NCI-H526 (cell line): ENCODE measurements at regions not wholly inside any gene's neighbourhood (a gene's known extent, or its start where the extent isn't known, plus 50 kb on each side); places are given as distances from the start of the nearest gene placed in this dataset.

Experiments used
- DNase-seq, 2 experiments: peaks; one replicate each; lab custom pipeline; 2025; lab: John Stamatoyannopoulos, UW

DNA sequence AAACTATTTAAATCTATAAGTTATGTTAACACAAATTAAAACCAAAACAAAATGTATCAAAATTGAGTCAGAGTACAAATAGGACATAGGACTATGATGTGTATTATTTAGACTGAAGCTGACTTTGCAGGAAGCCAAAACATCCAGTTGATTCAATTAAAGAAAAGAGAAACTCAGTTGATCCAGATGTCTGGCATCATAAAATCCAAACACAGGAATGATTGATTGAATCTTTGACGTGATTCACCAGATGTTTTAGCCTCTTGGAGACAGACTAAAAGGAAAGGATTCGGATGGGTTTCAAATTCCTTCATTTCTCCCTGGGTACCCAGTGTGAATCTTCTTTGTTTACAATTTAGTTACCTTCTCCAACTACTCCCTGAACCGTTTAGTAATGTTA is 272.9 kb downstream of the IRS1 start:
- DNase-seq: no peak

DNA sequence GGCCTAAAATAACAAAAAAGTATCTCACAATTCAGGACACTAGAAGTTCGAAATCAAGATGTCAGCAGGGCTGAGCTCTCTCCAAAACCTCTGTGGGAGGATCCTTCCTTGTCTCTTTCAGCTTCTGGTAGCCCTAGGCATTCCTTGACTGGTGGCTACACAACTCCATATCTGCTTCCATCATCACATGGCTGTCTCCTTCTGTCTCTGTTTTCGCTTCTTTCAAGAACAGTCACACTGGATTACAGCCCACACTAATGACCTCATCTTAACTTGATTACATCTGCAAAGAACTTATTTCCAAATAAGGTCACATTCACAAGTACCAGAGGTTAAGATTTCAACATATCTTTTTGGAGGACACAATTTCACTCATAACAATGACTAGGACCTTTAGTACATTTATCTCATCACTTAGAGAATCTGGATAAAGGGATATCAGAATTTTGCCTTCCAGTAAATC is 275.2 kb downstream of the IRS1 start:
- DNase-seq: no peak

DNA sequence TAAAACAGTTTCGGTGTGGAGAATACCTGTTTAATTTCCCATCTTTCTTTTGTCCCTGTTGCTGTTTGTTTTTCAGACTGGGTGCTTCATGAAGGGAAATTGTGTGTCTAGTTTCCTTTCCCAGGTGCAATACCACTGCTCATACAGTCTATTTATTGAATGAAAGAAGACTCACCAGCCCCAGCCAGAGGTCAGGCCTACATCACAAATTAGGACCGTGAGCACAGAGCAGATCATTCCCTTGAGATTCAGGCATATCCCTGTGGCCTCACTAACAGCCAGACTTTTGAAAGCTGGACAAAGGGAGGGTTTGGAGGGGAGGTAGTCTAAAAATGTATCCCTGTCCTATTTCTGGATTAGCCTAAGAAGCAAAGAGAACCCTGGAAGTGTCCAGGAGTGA is 278.9 kb downstream of the IRS1 start:
- no peak for DNase-seq

DNA sequence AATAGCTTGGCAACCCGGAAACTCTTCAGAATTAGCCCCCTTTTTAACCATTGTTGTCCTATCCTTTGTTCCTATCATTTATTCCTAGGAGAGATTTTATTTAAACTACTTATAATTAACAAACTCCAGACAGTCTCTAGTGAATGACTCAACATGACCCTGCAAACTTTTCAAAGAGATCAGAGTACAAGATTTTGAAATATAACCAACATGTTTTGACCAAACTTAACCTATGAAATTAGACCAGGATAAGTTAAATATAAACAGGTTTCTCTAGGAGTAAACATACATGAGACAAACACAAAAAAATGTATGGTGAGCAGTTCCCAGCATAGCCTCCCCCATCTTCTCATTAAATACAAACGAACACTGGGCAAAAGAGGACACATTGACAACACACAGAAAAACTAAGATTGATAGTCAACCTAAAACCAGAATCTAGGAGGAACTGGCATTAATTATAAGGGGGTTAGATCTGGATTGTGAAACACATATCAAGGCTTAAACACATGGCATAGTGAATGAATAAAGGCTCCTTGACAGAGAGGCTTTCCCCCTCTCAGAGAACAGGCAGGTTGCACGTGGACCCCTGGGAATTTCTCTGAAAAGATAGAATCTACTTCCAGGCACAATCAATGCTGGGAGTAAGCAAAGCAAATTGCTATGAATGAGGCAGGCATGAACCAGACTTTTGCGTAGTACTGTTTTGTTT is 284.1 kb downstream of the IRS1 start:
- no peak for DNase-seq

DNA sequence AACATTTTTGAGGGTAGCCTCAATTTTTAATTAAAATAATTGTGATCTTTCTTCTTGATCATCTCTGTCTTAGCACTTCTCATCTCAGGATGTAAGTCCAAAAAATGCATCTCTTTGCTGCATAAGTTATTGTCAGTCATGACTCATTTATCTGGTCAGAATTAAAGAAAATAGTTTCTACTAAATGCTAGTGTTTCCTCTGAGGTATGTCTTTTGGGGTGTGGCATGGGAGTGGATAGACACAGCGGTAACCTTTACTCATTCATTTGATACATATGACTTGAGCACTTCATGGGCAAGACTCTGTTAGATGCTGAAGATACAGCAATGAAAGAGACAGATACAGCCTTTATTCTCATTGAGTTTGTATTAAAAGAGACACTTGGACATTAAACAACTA is 284.7 kb downstream of the IRS1 start:
- DNase-seq: no peak

DNA sequence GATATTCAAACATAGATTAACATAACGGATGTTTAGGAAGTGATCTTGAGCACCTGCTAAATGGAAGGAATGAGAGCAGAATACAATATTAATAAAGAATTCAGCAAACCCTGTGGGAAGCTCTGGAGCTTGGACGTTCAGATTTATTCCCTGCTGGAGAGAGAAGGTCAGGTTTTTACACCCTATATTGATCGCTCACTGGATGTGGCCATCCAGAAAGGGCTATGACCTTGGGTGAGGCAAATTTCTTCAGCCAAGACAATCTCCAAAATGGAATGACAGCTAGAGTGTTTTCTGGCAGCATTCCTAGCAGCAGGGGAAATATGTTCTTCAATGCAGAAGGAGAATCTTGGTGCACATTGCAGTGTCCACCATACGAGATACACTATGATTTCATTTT is 288.3 kb downstream of the IRS1 start:
- DNase-seq: no peak

DNA sequence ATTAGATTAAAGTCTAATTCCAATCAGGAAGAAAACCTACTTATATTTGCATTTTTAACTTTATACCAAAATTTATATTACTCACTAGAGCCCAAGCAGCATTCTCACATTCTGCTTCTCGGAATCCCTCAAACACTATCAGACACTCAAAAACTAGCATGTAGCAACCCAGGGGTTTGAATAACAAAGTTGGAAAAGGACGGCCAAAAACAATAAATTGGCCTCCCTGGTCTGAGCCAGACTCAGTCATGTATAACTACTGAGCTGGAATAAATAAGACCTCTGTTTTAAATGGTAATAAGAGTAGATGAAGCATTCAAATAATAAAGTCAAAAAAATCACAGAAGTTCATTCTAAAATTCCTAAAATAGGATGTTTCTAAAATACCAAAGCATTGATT is 290.9 kb downstream of the IRS1 start:
- DNase-seq: no peak

DNA sequence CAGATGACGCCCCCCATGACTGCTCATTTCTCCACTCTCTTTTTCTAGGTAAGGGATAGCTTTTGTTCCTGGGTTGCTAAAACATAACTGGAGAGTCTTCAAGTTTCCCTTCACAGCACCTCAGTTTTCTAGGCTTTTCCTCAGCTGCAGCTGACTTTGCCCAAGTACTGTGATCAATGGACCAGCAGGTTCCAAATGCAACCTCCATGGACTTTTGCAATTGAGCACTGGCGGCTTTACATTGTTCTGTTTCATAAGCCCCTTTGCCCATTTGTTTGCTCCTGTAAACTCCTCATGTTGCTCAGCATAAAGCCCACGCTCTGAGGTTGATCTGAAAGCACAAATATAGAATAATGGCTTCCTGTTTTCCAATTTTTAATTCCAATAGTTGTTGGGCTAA is 291.6 kb downstream of the IRS1 start:
- DNase-seq: no peak

DNA sequence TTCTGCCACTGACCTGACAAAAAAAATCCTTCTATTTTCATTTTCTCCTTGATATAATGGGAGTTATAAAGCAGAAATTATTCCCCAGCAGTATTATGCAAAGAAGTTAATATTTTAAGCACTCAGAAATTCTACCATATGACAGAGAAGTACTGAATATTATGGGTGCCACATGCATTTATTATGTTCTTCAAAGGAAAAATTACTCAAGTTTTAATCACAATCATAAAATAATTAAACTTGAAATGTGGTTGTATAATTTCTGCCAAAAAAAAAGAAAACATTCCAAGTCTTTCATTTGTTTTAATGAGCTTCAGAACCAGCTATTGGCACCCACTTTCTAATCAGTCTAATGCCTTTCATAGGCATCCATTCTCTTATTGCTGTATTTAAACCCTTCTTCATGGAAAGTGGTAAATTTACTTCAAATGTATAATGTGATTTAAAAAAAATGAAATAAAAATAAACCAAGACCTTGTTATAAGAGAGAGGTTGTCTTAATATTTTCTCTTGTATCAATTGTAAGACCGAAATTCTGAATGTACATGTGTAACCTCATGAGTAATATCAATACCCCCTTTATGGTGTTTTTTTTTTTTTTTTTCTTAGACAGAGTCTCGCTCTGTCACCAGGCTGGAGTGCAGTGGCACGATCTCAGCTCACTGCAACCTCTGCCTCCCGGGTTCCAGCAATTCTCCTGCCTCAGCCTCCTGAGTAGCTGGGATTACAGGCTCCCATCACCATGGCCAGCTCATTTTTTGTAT is 302.3 kb downstream of the IRS1 start:
- DNase-seq: no peak

DNA sequence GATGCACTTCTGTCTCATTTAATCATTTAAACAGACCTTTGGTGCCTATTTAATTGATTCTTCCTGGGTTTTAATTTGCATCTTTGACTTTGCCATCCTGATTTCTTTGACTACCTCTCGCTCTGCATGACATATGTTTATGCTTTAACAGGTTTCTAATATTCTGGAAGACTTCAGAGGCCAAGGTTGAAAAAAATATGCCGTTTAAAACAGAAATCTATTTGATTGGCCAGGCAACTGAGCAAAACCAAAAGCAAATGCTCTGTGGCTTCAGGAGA is 303.4 kb downstream of the IRS1 start:
- DNase-seq: no peak

DNA sequence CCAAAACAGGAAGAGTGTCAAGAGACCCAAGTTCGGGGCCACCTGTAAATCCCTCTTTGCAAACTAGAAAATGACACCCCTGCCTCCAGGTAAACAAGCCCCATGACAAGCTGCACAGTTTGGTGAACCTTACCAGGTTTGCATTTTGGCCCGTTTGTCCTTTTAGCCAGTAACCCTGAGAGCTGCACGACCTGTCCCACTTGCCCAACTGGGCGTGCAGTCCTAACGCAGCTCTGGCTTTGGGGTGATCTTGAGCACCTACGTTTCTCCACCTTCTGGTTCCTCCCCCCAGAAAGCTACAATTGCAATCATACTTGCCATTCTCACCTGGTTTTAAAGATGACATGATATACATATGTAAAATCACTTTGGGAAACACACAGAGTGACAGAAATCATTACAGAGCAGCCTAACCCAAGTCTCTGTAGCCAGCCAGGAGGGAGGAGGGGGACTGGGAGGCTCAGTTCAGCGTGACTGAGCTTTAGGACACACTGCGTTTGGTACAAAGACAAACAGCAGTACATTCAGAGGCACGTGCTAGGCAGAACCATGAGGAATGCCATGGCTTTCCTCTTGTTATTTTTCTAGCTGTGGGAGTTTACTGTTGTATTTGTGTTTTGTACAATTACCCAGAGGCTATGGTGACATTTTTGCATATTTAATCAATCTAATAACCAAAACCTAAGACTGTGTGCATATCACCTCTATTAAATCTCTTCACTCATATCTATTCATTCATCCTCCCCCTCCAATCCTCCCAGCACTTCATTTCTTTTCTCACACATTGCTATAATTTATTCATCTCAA is 304.0 kb downstream of the IRS1 start:
- DNase-seq: peak in 1 of 2 experiments; percentile 3

DNA sequence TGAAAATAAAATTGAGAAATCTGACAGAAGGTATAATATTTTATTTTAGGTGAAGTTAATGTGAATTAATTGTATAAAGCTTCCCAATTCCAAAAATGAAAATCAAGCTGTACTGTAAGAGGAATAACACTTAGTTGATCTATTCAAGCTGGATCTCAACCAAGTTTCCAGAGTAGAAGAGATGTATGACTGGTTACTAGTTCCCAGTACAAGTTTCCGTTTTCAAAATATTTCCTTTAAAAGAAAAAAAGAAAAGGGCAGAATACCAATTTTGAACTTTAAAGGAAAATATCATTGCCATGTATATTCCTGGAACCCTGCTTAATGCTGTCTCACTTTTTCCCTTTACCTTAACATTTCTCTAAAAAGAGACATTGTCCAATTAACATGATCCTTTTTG is 308.5 kb downstream of the IRS1 start:
- no peak for DNase-seq

DNA sequence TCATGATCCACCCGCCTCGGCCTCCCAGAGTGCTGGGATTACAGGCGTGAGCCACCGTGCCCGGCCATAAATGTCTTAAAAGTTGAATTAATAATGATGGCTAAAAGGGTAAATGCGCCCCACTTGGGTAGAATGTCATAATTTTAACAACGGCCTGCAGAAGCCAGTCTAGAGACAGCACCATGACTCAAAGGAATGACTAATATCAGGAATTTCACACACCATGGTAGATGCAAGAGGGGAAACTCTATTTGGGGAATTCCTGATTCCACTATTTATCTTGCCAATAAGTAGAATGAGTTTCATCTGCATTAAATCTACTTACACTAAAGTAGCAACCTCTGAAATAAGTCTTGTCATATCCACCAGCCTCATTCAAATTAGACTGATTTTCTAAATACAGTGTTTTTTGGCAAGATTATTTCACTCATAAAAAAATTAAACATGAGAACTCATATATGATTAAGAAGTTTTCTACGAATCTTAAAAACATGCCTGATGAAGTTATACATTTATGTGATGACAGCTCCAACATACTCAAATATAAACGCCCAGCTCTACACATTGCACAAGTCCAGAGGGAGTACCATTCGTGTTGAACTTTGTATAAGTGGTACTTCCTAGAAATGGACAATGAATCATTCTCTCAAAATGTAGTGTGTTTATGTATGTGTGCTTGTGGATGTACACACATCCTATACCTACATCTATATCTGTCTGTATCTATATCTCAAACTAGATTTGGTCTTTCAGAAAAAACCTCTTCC is 309.7 kb downstream of the IRS1 start:
- no peak for DNase-seq

DNA sequence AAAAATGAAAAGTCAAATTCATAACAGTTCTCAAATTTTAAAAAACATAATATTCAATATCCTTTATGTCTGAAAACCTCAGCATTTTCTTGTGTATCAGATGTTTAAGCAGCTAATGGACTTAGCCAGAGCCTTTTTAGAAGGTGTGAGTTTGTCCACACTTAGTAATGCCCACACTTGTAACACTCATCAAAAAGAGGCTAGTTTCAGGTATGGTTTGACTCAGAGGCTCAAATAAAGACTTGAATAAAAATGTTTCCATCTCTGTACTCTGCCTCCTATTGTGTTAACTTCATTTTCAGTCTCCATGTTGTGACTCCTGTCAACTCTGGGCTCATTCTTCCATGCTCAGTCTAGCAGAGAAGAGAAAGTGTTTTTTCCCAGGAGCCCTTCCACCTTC is 311.6 kb downstream of the IRS1 start:
- no peak for DNase-seq

DNA sequence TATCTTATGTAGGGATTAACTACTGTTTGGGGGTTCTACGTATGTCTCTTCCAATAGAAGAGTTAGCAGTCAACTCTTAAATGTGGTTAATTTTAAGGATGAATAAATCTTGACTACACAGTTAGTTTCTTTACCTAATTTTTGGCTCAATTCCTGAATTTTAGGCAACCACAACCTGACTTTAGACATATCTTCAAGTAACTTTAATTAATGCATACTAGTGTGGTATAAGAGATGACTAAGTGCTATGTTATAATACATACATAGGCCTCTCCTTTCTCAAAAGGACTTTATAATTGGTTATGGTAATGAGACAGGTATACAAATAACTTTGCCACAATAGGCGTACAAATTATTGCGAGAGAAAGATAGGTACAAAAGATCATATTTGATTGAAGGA is 312.0 kb downstream of the IRS1 start:
- DNase-seq: no peak

DNA sequence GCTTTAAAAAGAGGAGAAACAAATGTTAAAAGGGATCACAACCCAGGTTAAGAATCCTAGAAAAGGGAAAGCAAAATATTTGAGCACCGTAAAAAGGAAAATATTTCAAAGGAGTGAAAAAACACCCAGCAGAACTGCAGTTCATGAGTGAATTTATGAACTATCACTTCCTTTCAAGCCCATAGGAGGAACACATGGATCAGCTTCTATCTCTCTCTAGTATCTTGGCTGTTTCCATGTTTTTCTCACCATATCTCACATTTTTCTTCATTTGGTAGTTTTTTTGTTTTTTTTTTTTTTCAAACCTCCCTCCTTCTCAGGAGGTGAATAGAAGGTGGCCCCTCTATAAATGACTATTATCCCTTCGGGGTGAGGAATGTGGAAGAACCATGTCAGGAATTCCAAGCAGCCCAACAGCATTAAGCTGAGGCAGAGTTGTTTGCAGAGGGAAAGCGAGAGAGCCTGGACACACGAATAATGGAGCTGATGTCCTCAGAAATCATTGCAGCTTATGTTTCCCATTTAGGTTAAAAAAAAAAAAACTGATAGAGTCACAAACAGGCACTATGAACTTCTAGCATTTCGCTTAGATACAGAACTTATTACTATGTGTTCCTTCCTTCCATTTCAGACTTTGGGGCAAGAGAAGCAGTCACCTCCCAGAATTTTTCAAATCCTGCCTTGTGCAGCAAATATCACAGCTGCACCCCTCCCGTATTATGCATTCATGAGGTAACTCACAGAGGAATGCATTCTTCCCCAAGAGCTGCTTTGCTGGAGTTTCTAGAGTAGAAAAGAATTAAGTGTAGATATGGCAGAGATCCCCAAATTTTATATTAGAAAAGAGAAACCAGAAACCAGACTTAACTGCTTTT is 315.6 kb downstream of the IRS1 start:
- DNase-seq: no peak

DNA sequence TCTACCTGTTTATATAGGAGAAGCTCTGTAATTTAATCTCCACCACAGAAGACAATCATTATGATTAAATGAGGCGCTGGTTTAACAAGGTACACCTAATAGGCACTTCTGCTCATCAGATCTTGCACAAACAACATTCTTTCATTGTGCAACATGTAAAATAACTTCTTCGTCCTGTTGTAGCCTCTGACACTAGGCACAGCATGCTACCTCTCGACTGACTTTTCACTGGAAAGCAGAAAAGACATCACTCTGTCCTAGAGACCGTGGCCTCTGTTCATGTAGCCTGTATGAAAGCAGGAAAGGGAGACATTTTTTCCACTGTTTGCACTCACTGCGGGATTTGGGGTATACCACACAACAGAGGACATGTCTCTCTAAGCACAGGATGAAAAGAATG is 316.5 kb downstream of the IRS1 start:
- DNase-seq: no peak

DNA sequence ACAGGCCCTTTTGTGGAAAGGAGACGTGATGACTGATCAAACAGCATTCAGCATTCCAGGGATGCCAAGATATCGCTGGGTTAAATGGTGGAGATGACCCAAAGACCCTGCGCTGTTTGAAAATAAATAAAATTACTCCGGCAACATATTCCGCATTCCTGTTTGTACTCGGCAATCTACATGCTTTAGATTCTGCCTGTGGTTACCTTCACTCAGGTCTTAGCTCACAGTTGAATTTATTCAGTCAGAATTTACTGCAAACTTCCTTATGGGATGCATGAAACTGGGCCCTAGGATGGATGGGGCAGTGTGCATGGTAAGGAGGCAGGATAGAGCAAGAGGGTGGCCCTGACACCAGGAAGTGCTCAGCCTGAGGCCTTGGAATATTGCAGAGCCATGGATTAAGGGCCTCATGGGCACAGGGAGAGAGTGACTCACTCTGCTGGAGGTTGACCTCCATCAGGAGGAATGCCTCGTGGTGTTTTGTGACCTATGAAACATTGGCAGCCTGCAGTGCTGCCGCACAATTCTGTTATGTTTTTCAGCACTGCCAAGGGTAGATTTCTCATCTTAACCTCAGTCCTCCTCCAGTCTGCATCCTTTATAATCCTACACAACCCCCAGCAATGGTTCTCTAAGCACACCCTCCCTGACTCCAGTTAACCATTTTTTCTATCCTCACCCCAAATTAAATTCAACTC is 321.4 kb downstream of the IRS1 start:
- DNase-seq: no peak

DNA sequence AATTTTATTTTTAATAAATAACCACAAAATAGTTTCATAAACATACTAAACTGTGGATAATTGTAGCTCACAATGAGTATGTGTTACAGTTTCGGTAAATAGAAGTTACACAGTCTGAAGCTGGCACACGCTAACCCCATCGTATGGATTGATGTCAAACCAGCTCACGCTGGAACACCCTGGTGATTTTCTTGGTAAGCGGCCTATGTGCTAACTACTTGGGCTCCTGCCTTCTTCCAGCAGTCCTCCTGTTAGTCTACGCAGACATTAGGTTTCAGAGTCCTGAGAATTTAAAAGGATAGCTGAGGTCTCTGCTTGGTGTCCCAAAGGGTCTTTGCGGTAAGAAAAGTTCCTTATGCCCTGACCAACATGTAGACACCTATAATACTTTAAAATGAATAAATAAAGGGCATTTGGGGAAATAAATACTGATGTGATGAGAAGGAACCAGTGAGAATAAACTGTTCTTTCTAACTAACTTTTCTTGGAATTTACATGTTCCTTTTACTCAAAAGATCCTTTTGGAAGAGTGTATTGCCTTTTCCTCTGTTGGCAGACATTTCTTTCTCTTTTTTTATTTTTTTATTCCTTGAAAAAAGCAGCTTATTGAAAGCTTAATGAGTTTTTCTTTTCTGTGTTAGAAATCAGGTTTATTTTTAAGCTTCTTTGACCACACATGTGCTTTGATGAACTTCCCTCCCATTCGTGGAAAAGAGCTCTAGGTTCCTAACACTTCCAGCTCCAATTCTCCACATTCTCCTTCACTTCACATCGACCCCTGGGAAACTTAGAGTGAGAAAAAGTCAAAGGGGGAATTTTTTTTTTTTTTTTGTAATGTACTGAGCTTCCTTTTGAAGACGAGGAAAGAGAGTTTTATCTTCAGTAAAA is 322.2 kb downstream of the IRS1 start:
- DNase-seq: no peak

DNA sequence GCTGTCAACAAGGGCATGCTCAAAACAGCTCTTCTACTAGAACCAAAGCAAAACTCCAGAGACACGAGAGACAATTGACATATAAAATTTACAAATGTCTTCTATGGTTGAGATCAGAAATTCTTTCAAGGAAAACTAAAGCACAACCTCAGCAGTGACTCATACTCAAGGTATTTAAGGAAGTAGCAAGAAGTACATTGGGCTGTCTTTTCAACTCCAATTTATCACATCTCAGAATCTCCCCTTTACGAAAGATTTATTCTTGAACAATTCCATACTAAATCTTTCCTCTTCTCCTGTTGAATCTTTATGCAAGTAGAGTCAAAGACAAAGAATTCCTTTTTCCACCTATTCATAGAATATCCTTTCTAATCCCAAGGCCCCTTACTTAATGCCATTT is 324.0 kb downstream of the IRS1 start:
- DNase-seq: no peak
